ENCODE measurements at regions not wholly inside any gene's neighbourhood (a gene's known extent, or its start where the extent isn't known, plus 50 kb on each side); places are given as distances from the start of the nearest gene placed in this dataset.
"Not testable (repeated sequence)": the region's sequence is repeated elsewhere in the genome, so short reads cannot be mapped to it uniquely, and the experiment has no call there.

DNA sequence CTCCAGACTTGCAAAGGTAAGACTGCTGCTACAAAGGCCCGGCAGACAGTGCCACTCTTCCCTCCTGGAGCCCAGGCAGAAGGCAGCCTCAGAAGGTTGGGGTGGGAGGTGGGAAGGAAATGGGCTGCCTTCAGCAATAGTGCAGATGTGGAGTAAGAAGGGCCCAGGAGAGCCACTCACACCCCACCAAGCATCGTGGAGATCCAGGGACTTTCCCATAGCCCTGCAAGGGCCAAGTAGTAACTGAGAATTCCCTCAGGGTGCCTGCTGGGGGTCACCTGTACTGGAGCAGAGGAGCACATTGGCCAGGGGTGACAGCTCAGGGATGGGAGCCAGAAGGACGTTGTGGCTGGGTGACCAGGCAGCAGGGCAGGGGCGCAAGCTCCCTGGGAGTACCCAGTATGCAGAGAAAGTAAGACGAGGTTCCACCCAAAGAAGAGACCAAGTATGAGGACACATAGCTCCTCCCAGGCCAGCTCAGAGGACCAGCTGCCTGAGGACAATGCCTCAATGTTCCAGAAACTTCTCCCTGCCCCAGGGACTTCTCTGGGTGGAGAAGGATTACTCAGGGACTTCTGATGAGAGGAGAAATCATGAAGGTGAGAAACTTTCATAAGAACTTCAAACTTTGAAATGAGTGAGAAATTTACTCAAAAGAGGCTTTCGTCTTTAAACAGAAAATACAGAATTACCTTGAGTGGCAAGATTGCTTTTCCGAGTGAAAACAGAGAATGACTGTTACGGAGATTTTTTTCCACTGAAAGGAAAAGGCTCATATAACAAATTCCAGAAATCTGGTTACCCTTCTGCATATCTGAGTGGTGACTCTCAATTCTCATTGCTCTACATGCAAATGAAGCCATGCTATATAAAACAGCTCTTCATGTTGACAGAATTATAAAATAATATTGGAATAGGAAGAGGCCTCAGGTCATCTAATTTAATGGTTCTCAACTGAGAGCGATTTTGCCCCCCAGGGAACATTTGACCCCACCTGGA, 87.9 kb upstream of the TRIO start:
- no peak for DNase-seq

DNA sequence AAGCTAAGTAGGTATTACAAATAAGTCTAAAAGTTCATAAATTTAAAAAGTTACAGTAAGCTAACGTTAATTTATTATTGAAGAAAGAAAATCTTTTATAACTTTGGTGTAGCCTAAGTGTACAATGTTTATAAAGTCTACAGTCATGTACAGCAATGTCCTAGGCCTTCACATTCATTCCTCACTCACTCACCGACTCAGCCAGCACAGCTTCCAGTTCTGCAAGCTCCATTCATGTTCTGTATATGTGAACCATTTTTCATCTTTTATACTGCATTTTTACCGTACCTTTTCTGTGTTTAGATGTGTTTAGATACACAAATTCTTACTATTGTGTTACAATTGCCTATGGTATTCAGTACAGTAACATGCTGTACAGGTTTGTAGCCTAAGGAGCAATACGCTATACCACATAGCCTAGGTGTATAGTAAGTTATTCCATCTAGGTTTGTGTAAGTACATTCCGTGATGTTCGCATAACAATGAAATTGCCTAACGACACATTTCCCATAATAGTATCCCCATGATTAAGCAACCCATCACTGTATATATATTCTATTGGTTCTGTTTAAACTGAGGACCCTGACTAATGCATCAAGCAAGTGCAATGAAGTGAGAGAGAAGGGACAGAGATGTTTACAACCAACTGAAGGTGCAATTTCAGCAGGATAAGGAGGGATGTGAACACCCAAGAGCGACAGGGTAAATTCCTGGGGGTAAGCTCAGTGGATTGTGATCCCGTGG, 88.9 kb upstream of the TRIO start:
- DNase-seq: no peak

DNA sequence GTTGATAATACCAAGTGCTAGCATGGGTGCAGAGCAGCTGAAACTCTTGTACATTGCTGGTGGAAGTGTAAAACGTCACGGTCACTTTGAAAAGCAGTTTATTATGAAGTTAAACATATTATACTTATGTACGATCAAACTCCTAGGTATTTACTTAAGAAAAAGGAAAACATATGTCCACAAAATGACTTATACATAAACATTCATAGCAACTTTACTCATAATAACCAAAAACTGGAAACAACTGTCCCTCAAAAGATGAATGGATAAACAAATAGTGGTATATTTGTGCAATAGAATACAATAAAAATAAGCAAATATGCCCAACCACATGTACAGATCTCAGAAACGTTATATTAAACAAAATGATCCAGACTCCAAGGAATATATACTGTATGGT, 92.3 kb upstream of the TRIO start:
- no peak for DNase-seq

DNA sequence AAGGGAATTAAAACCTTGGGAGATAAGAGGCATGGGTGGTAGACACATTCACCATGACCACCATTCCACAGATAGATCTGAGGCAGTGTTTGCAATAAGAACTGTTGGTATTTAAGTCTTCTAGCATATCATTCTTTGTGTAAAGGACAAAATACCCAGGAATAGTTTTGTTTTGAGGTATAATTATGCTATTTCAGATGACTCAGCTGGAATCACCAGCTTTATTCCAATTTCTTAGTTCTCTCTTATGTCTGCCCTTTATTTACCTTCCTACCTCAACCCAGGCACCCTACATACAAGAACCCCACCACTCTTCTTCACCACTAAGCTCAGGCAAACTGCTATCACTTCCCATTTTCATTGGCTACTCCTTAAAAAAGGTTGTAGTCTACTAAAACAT, 94.7 kb upstream of the TRIO start:
- DNase-seq: no peak

DNA sequence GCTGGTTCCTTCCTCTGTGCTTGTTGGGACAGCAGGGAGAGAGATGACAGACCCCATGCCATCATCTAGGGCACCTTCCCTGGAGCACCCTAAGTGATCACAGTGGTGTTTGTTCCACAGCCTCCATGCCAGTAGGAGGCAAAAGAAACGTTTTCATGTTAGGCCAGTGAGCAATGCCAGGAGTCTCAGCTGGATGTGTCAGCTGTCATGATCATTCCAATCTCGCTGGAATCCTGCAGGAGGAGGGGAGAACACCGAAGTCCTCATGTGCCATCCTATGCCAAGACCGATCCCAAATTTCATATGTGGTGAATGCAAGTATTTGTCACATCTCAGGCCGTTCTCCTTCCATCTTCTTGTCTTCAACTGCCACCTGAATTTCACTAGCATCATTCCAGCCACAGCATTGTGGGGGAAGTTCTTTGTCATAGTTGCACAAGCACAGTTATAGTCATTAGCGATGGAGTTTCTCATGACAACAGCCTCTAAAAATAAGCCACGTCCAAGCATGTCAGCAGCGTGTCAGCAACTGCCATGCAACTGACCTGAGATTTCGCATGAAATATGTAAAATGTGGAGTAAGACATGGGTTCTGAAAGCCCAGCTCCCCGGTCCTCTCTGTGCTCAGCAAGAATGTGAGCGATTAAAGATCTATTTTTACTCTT, 97.2 kb upstream of the DNAH5 start:
- DNase-seq: no peak

DNA sequence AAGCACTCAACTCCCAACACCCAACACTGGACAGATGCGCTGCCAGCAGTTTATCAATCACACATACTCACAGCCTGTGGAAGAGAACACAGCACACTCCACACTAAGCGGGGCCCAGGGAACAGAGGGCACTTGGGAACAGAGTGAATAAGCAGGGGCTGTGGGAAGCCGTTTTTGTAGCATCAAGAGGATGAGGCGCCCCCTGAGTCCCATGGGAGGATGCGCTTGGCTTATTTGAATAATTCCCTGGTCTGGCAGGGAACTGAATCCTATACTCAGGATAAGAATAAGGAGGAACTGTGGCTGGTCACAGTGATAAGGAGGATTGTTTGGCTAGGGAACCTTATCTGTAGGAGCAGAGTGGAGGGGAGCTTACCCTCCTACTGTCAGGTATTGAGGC, 96.1 kb upstream of the DNAH5 start:
- no peak for DNase-seq

DNA sequence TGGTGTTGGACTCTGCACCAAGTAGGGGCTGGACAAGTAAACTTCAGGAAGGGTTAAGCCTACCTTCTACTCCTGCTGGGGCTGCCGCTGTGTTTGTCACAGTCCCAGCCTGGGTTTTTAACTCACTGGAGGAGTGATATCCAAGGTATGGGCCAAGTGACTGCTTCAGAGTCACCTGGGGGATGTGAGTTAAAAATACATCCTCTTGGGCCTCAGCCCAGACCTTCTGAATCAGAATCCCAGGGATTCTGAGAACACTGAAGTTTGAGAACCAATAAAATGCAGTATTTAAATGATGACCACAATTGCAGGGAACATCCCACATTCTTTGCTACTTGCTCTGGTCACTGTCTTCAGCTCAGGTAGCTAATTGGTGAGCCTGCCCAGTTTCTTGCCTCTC, 95.1 kb upstream of the DNAH5 start:
- no peak for DNase-seq

DNA sequence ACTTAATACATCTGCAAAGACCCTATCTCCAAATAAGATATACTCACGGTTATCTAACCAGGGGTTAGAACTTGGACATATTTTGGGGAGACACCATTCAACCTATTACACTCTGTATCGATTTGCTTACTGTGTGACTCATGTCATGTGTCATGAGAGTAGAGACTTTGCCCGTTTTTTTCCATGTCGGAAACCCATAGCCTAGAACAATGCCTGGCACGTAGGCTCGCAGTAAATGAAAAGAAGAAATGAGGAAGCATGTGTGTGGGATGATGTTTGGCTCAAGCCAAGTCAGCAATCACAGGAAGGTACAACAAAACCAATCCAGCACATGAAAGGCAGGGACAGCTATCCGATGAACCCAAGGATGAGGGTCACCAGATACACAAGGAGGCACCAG, 94.6 kb upstream of the DNAH5 start:
- no peak for DNase-seq

DNA sequence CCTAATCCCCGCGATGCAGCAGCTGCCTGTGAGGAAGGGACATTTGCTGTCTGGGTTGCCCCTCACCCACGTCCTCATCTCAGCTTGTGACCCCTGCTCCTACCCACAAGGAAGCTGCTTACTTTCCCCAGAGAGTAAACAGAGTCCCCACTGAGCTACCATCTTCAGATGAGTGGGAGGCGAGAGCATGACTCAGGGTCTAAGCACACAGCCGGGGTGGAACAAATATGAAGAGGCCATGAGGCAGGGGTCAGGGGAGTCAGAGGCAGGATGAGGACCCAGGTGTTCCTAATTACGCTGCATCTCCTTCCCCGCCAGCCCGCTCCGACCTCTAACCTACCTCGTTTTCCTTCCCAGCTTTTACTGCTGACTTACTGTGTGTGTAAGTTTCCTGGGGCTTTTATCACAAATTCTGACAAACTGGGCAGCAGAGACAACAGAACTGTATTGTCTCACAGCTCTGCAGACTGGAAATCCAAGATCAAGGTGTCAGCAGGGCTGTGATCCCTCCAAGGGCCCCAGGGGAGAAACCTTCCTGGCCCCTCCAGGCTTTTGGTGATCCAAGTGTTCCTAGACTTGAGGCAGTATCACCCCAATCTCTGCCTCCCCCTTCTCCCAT, 94.0 kb upstream of the DNAH5 start:
- DNase-seq: no peak

DNA sequence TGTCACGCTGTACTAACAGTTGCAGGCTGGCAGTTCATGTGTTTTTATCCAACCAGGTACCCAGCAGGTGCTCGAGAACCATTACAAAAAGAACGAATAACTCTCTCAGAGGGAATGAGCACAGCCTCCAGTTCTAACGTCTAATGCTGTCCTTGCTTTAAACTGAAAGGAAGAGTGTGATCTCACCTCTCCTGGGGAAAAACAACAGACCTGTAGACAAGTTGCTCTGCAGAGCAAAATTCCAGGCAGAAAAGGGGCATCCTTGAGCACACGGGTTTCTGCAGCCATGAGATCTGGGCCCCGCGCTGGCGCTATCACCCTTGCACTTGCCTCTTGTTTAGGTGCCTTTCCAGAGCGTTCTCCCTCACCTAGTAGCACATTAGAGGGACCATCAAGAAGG, 92.5 kb upstream of the DNAH5 start:
- DNase-seq: no peak

DNA sequence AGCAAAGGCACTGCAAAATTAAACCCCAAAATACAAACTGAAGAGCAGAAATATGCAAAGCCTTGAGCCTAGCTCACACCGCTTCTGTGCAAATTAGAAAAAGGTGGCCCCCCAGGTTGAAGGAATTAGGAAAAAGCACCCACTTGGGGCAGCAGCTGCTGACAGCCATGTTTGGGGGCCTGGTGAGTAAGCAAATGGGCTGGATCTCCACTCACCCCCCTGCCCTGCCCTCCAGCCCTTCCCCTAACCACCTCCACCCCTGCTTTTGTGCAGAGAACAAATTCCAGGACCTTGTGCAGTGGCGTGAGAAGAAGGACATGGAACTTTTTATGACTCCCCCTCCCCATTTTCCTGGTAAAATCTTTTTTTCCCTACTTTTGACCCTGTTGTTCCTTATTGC, 92.0 kb upstream of the DNAH5 start:
- DNase-seq: no peak

DNA sequence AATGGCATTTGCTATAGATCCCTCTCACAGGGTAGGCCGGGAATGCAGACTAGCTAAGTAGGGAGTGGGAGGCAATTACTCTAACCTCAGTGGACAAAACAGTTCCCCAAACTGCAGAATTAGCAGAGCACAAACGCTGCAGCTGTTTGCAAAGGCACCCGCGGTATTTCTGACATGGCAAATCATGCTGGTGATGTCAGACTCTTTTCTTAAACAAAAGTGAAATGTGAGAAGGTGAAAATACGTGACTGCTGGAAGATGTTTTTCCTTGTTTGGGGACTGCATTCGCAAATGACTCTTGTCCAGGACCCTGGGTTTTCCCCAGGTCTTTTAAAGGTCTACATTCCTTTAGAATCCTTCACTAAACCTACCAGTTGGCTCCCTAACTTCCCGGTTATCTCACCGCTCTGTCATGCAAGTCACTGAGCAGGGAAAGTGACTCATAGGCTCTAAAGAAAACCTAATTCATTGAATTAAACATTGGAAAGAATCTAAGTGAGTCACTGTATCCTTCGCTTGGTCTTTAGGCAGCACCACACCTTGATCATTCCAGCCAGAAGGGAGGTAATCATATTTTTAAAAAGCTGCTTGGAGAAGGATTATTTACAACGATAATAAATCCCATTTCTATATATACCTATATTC, 91.5 kb upstream of the DNAH5 start:
- DNase-seq: peak in 14 of 56 donors; percentile 3 to 49 (median 14)

DNA sequence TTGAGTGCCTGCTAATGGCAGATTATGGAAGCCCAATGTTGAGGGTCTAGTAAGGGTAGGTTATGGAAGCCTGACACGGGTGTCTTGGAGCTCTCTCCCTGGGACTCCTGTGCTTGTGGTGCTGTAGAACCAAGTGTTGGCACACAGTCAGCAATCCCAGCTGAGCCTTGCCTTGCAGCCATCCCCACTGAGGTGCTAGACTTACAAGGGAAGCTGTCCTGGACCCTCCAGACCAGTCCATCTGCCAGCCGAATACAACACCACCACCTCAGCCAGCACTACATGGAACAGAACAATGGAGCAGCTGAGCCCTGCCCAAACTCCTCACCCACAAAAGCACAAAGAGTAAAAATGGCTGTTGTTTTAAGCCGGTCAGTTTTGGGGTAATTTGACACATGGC, 90.5 kb upstream of the DNAH5 start:
- no peak for DNase-seq

DNA sequence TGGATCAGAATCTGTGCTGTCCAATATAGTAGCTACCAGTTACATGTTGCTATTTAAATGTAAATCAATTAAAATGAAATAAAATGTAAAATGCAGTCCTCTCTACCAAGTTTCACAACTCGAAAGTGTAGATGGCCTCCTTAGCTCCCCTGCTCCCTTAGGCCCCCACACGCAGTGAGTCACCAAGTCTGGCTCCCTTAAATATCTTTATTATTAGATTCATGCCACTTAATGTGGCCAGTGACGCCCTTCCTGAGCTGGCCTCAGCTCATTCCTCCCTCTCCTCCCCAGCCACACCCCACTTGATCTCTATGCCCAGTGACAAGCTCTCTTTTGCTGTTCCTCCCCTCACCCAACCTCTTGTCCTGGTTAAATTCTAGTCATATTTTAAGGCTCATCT, 88.4 kb upstream of the DNAH5 start:
- no peak for DNase-seq

DNA sequence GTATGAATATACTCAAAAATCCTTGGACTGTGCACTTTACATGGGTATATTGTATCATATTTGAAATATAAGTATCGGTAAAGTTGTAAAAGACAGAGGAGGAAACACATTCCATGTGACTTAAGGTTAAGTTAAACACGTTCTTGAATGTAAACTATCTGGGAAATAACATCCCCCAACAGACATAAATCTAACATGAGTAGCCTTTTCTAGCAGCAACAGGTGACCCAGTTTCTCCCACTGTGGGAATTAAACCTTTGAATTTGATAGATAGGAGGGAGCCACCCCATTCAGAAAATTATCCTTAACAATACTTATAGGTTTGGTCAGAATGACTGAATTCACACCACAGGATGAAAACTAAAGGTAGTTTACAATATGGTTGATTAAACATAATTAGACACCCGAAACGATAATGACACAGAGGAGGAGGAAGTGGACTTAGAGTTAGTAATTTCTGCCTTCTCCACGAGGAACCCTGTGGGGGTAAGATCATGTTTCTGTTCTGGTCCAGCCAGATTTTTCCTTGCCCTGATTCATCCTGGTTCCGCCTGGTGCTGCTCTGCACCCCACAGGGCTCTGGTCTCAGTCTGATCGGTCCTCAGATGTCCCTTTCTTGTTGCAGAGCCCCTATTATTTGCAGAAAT, 84.6 kb upstream of the DNAH5 start:
- no peak for DNase-seq

DNA sequence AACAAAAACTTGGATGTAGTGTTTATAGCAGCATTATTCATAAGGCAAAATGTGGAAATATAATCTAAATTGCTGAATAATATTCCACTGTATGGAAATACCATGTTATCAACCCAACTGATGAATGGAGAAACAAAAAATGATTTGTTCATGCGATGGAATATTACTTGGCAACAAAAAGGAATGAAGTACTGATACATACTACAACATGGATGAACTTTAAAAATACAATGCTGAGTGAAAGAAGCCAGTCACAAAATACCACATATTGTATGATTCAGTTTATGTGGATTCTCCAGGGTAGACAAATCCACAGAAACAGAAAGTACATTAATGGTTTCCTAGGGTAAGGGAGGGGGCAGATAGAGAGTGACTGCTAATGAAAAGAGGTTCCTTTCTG, 83.7 kb upstream of the DNAH5 start:
- no peak for DNase-seq

DNA sequence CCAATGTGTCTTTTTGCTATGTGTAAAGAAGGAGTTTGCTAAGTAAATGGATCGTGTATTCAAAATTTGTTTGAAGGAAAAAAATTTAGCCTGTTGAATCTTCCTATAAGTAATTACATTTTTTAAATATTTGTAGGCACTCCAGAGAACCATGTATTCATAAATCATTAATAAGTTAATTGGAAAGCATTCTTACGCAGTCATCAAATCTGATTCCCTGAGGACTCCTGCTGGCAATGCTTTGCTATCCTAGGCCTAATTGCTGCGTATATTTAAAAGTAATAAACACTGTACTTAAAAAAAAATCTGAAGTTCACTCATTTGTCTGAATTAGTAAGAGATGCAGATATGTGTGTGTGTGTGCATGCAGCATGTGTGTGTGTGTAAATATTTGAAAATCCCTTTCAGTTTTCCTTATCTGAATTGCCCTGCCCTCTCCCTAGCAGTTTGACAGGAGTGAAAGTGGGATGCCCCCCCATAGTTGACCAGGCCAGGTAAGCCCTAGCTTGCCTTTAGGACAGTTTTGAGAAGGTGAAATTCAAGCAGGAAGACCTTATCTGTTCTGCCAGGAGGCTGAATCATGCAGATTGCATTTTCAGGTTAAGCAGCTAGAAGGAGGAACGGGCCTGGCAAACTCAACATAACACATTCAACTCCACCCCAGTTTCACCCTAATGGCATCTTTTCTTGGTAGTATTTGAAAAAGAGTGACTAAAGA, 81.2 kb upstream of the DNAH5 start:
- no peak for DNase-seq

DNA sequence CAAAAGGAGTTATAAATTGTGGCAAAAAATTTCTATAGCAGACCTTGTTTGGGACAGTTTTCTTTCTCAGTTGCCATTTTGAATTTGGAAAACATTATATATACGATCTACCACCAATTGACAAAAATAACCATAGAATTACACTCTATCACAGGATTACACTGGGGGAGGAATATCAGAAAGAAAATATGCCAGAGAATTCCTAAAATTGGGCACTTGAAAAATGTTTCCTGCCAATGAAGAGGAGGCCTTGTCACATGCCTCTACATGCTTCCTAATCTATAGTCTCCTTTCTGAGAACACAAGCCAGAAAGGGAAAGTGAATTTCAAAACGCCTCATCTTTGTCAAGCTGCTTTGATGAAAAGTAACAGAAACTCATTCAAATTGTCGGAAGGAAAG, 78.5 kb upstream of the DNAH5 start:
- no peak for DNase-seq

DNA sequence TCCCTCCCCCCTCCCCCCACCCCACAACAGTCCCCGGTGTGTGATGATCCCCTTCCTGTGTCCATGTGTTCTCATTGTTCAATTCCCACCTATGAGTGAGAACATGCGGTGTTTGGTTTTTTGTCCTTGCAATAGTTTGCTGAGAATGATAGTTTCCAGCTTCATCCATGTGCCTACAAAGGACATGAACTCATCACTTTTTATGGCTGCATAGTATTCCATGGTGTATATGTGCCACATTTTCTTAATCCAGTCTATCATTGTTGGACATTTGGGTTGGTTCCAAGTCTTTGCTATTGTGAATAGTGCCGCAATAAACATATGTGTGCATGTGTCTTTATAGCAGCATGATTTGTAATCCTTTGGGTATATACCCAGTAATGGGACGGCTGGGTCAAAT, 76.5 kb upstream of the DNAH5 start:
- not testable (repeated sequence) for DNase-seq

DNA sequence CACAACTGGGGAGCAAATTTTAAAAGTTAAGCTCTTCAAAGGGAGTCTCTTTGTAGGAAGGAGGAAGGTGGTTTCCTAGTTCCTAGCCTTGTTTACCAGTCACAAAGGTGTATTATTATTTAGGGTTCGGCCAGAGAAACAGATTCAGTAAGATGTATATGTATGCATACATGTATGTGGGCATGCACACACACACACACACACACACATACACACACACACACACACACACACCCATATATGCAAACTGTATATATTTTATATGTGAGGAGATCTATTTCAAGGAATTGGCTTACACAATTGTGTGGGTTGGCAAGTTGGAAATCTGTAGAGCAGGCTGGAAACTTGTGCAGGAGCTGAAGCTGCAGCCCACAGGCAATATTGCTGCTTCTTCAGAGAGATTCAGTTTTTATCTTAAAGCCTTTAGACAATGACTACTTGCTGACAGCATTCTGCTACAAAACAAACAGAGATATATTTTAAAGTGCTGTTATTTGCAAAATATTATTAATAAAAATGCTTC, 75.3 kb upstream of the DNAH5 start:
- DNase-seq: no peak
